Fibroblast of the aortic adventitia (primary cell): ENCODE measurements at regions not wholly inside any gene's neighbourhood (a gene's known extent, or its start where the extent isn't known, plus 50 kb on each side); places are given as distances from the start of the nearest gene placed in this dataset.

Experiments used
- DNase-seq: peaks from one replicate; pipeline ENCODE4 v3.0.0-alpha.2; 2010; ENCODE audit warnings: low read depth
- H3K4me3 ChIP-seq: 2 replicates; pipeline ENCODE4 v1.5.1; 2011; ENCODE audit warnings: low read depth, mild to moderate bottlenecking, control low read depth, low read length, moderate library complexity
- CTCF ChIP-seq: IDR thresholded peaks from 2 replicates; pipeline ENCODE4 v1.5.1; 2011; ENCODE audit warnings: mild to moderate bottlenecking, low read length, control low read depth, inconsistent platforms; ENCODE audit not compliant: insufficient read depth

GRCh38 chr2:126822921-126823320, 75.8 kb upstream of the TEX51 start:
- no peak for DNase-seq
- TF ChIP-seq CTCF, result no peak
- no peak overlapping the region for H3K4me3 ChIP-seq

GRCh38 chr2:126823951-126824350, 74.7 kb upstream of the TEX51 start:
- DNase-seq, result no peak
- TF ChIP-seq CTCF, result no peak
- no peak overlapping the region for H3K4me3 ChIP-seq

GRCh38 chr2:126824663-126825062, 74.0 kb upstream of the TEX51 start:
- no peak overlapping the region for H3K4me3 ChIP-seq
- no peak for TF ChIP-seq CTCF
- no peak for DNase-seq

GRCh38 chr2:126825316-126825715, 73.4 kb upstream of the TEX51 start:
- no peak for TF ChIP-seq CTCF
- no peak for DNase-seq
- H3K4me3 ChIP-seq, result no peak overlapping the region

GRCh38 chr2:126826491-126826890, 72.2 kb upstream of the TEX51 start:
- no peak for TF ChIP-seq CTCF
- no peak for DNase-seq
- no peak overlapping the region for H3K4me3 ChIP-seq

- no peak for DNase-seq
- no peak for TF ChIP-seq CTCF
- H3K4me3 ChIP-seq, result no peak overlapping the region
Measured at GRCh38 chr2:126827371-126827770, 71.3 kb upstream of the TEX51 start.

GRCh38 chr2:126828051-126828450, 70.6 kb upstream of the TEX51 start:
- no peak for TF ChIP-seq CTCF
- DNase-seq, result no peak
- no peak overlapping the region for H3K4me3 ChIP-seq
